GOT3 (cell line): ENCODE measurements at regions not wholly inside any gene's neighbourhood (a gene's known extent, or its start where the extent isn't known, plus 50 kb on each side); places are given as distances from the start of the nearest gene placed in this dataset.

Experiments used
- DNase-seq: peaks from one replicate; lab custom pipeline; 2025; ENCODE audit warnings: mixed read lengths; lab: John Stamatoyannopoulos, UW

- no peak for DNase-seq
Measured at GRCh38 chr9:108676355-108676754, 179.4 kb downstream of the ACTL7B start.

DNA sequence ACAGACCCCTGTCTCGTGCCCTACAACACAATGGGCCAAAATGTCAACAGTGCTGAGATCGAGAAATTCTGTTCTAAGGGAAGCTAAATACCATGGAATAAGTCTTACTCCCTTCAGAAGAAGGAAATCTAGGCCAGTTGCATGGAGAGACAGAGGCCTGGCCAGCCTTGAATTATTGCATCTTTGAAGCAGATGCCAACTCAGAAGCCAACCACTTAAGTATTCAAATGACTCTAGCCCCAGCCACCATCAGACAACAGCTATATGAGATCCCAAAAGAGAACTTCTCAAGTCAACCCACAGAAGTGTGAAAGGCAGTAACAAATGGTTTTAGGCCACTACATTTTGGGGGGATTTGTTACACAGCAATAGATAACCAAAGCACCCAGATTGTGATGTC, 180.1 kb downstream of the ACTL7B start:
- DNase-seq, result no peak

- DNase-seq, result no peak
Measured at GRCh38 chr9:108674766-108675530, 180.8 kb downstream of the ACTL7B start.

DNA sequence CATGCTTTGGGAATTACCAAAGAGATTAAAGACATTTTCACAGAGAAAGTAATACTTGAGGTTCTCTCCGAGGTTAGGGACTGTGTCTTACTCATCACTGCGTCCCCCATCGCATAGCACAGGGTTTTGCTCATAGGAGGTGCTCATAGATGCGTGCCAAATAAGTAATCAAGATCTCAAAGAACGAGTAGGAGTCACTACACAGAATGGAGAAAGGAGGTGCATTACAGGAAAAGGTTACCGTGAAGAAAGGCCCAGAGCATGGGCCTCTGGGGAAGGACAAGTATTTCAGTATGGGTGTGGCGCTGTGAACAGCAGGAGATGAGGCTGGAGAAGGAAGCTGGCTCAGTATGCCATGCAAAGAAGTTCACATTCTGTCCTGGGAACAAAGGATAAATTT, 182.4 kb downstream of the ACTL7B start:
- DNase-seq, result no peak

DNA sequence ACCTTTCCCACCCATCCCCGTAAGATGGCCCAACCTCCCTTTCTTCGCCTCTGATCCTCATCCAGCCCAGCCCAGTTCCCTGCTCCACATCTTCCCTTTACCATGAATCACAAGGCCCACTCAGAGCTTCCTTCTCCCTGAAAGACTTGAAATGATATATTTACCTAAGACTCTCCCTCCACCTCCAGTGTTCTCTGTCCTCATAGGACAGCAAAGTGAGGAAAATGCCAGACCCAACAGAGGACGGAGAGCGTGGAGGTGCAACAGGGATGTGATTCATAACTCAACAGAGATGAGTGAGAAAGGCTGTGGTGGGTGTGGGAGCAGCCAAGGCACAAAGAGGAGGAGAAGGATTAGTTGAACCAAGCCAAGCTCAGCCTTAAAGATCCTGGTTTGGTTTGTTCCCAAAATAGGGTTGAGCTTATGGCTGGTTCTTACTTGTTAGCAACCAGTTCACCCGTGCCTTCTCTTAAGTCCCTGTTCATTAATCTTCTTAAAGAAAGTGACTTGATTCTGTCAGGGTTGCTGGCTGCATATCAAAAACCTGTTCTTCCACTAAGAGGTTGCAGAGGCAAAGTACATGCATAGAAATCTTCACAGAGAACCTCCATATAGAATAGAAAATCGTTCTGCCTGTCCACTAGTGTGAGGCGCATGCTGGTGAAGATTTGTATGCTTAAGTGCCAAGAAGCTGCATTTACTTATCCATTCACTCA, 183.2 kb downstream of the ACTL7B start:
- no peak for DNase-seq

GRCh38 chr9:108671794-108672193, 184.0 kb downstream of the ACTL7B start:
- DNase-seq, result no peak

DNA sequence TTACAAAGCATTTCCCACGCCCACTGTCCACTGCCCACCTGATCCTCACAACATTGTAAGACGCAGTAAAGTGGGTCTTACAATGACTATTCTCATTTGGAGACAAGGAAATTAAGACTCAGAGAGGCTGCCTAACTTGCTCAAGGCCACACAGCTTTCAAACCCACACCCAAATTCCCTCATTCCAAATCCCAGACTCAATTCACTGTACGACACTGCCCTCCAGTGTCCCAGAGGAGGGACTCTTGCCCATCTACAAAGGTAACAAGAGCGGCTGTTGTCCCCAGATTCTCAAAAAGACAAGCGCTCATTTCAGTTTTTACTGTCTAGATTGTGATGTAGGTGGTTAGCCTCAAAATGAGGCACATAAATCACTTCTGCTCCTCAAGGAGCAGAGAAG, 184.6 kb downstream of the ACTL7B start:
- DNase-seq, result no peak

DNA sequence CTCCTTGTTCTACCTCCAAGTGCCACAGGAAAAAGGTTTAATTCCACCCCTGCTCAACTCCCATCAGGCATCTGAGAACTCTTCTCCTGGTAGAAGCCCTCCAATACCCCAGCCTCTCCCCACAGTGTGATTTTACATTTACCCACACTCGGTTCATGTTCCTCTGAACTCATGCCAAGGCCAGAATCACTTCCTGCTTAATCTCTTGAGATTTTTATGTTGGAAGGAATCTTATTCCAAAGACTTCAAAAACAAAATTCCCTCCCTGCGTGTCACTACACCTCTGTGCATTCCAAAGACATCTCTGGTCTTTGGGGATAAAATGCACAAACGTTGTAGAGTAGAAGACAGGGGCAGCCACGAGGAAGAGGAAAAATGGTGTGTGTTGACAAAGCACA, 186.8 kb downstream of the ACTL7B start:
- DNase-seq, result no peak

GRCh38 chr9:108668191-108668937, 187.4 kb downstream of the ACTL7B start:
- DNase-seq, result no peak

- DNase-seq, result no peak
Measured at GRCh38 chr9:108666240-108666784, 189.5 kb downstream of the ACTL7B start.

DNA sequence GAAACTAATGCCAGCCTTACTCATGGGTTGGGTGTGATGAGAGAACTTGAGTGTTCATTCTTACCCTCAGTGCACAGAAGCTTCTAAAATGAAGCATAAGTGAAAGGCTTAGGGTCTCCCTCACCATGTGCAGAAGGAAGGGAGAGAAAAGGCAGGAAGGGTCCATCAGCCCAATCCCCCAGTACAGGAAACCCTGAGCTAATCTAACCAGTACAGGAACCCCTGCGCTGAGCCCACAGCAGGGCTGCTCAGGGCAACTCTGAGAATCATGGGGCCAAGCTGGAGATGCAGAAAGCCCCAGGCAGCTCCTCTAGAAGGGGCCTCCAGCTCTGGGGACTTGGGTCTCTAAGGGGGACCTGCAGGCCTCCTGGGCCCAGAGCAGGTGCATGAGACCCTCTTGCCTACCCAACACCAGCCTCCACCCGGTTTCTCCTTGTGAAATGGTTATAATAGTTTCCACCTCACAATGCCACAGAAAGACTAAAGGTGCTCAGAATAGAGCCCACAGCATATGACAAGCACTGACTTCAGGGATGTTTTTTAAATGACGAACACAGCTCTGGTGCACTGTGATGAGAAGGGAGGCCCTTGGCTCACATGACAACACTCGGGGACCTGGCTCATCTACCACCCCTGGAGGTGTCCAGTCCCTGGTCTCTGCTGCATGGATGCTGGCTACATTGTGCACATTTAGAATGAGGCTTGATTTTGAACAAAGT, 190.1 kb downstream of the ACTL7B start:
- DNase-seq, result no peak

DNA sequence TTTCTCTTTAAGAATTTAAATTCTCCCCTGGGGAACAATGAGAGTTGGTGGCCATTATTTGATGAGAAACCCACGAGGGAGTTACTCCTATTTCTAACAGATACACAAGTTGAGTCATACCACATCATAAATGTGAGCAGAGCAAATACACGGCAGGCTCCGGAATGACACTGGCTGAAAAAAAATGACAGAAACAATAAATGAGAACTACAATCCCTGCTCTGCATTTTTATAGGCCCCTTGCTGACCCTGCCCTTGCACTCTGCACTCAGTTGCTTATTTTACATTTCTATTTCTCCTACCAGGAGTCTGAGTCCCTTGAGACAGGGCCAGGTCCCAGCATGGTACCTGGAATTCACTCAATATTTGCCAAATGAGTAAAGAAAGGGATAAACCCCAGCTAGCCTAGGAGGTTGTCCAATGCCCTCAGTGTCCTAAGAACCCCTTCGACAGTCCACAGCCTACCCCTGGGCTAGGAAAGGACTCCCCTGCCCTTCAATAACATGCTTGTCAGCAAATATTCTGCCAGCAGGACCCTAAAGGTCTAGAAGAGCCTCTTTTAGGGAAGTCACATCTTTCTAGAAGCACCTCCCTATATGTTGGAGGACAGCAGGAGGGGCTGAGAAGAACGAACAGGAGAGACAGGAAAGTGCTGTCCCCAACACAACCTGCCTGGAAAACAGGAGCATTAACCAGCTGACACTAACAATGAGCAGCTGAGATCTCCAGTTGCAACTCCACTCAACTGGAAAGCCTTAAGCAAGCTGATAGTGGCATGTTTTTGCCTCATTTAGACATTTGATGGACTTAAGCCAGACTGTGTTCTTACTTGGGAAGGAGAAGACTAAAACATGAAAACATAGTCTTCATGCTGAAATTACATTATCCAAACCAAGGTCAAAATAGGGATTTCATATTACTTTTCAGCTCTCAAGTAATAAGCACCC, 191.2 kb downstream of the ACTL7B start:
- DNase-seq, result no peak

DNA sequence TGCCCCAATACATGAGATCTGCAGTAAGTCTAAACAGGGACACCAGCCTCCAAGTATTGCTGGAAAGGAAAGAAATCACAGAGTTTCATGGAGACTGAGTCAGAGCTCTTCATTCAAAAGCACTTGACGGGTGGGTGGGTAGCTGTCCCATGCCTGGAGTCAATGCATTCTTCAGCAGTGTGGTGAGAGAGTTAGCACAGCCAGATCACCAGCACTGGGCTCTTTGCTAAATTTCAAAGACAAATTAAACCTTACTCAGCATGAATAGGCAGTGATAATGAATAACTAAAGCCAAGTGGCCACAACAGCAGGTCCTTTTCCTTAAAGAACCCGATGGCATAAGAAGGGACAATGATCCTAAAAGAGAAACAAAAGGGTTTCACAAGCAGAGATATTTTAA, 192.4 kb downstream of the ACTL7B start:
- no peak for DNase-seq

DNA sequence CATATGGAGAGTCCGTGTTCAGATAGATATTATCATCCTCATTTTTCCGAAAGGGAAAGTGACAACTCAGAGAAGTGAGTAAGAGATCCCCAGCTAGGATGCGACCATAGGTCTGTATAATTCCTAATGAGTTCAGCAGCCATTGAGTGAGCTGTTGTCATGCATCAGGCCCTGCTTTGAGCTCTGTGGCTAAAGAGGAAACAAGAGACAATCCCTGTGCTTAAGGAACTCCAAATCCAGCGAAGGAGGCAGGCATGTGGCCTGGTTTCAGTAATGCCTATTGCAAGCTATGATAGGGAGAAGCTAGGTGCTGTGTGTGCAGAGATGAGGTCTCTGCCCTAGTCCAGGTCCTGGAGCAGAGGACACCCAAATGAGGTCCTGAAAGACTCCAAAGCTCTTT, 192.8 kb downstream of the ACTL7B start:
- no peak for DNase-seq

GRCh38 chr9:108662091-108662875, 193.5 kb downstream of the ACTL7B start:
- DNase-seq, result no peak

- DNase-seq, result no peak
Measured at GRCh38 chr9:108656566-108656965, 199.2 kb downstream of the ACTL7B start.

- DNase-seq, result no peak
Measured at GRCh38 chr9:108655818-108656217, 200.0 kb downstream of the ACTL7B start.

DNA sequence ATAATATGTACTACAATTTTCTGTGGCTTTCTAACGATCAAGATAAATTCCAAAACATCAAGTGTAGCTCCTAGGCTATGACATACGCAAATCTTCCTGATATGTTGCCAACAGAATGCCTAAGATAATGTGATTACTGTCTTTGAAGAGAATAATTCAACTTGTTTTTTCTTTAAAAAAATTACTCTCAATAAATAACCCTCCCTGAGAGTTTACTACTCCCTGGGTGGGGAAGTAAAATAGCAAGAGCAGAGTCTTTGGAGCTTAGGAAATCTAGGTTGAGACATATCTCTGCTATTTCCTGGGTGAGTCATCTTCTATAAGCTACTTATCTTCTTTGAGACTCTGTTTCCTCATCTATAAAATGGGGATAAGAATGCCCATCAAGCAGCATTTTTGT, 201.2 kb downstream of the ACTL7B start:
- no peak for DNase-seq

DNA sequence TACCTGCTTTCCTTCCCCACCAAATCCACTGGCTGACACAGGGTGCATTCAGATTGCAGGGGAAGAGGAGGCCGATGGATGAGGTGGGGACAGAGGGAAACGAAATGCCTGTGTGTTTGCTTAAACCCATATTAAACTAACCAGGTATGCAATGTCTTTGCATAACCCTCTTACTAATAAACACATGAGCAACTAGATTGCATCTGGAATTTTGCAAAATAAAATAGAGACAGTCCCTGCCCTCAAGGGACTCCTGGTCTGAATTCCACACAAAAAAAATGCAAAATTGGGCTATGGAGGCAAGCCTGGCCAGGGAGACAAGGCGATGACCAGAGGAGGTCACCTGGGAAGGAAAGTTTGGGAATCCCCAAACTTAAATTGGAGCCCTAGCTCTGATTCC, 202.9 kb downstream of the ACTL7B start:
- DNase-seq, result no peak

DNA sequence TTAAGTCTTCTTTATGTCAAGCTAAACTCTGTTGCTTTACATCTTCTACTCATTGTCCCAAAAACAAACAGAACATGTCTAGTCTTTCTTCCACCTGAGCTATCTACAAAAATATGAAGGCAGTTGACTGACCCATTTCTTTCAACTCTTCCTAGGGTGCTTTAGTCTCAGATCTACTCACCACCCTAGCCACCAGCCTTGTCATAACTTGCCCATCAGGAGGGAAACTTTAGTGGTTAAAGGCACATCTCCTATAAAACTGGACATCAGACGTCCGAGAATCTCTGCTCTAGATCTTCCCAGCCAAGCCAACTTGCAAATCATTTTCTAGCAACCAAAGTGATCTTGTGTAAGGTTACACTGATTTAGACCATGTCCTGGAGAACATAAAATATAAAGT, 205.0 kb downstream of the ACTL7B start:
- DNase-seq, result no peak
